D721Med (cell line): ENCODE measurements at regions not wholly inside any gene's neighbourhood (a gene's known extent, or its start where the extent isn't known, plus 50 kb on each side); places are given as distances from the start of the nearest gene placed in this dataset.

Source experiments
- DNase-seq: peaks from one replicate; pipeline ENCODE4 v3.0.0; 2011; ENCODE audit warnings: low spot score; ENCODE audit not compliant: insufficient read length
- FAIRE-seq: peaks from 2 replicates; lab custom pipeline; 2011; peaks lifted over from hg19 to GRCh38; lab: Jason Lieb, UNC
- CTCF ChIP-seq: IDR thresholded peaks from 2 replicates; pipeline ENCODE4 v1.5.1; 2012; ENCODE audit warnings: mild to moderate bottlenecking, control low read depth; ENCODE audit not compliant: insufficient read depth; ENCODE audit errors: missing control alignments

- no peak for TF ChIP-seq CTCF
- DNase-seq (no peak), FAIRE-seq (no peak)
These were observed 553.7 kb downstream of the TAFA4 start for GRCh38 chr3:68378631-68379030.

- TF ChIP-seq CTCF: no peak
- no peak for FAIRE-seq
- no peak for DNase-seq
These were observed 558.6 kb downstream of the TAFA4 start for GRCh38 chr3:68373727-68374126.

- FAIRE-seq (no peak), DNase-seq (no peak)
- no peak for TF ChIP-seq CTCF
These were observed 568.6 kb downstream of the TAFA4 start for GRCh38 chr3:68363796-68364195.

GRCh38 chr3:68360492-68360891, 571.9 kb downstream of the TAFA4 start:
- TF ChIP-seq CTCF: no peak
- FAIRE-seq (no peak), DNase-seq (no peak)

GRCh38 chr3:68345781-68346180, 586.6 kb downstream of the TAFA4 start:
- no peak for FAIRE-seq
- no peak for TF ChIP-seq CTCF
- no peak for DNase-seq

- no peak for FAIRE-seq
- no peak for TF ChIP-seq CTCF
- DNase-seq: no peak
These were observed 589.9 kb downstream of the TAFA4 start for GRCh38 chr3:68342426-68342825.

GRCh38 chr3:68336042-68336441, 596.3 kb downstream of the TAFA4 start:
- DNase-seq (no peak), FAIRE-seq (no peak)
- TF ChIP-seq CTCF: no peak
